GM19468 (cell line): ENCODE measurements at regions not wholly inside any gene's neighbourhood (a gene's known extent, or its start where the extent isn't known, plus 50 kb on each side); places are given as distances from the start of the nearest gene placed in this dataset.

Experiments used
- ATAC-seq: cut with Tn5 transposase; IDR thresholded peaks from one replicate; pipeline ENCODE4 v1.9.1; 2021; ENCODE audit warnings: mild to moderate bottlenecking, moderate library complexity, moderate number of reproducible peaks; ENCODE audit not compliant: unreplicated experiment; ENCODE audit errors: extremely low read depth

- ATAC-seq, result no peak
These were observed 83.6 kb upstream of the EYS start for GRCh38 chr6:65790666-65791065.

GRCh38 chr6:65787787-65788186 lies 80.8 kb upstream of the EYS start:
- no peak for ATAC-seq

- ATAC-seq, result no peak
These were observed 79.8 kb upstream of the EYS start for GRCh38 chr6:65786815-65787214.

- ATAC-seq, result no peak
These were observed 73.7 kb upstream of the EYS start for GRCh38 chr6:65780691-65781090.

GRCh38 chr6:65776332-65776731 lies 69.3 kb upstream of the EYS start:
- ATAC-seq, result no peak

GRCh38 chr6:65771946-65772345 lies 64.9 kb upstream of the EYS start:
- no peak for ATAC-seq

- ATAC-seq, result no peak
These were observed 54.9 kb upstream of the EYS start for GRCh38 chr6:65761890-65762289.

- no peak for ATAC-seq
These were observed 53.3 kb upstream of the EYS start for GRCh38 chr6:65760285-65760684.
